ENCODE measurements at regions not wholly inside any gene's neighbourhood (a gene's known extent, or its start where the extent isn't known, plus 50 kb on each side); places are given as distances from the start of the nearest gene placed in this dataset.

GRCh38 chr2:853203-853870 is 97.3 kb upstream of the SNTG2 start:
- Mint-ChIP-seq H3K27ac (no peak overlapping the region), H3K9me3 (no peaks in the 10 kb centered on the region; the same call in 2 of the 3 replicates), H3K36me3 (ENCODE audit: low read depth) (no peaks in the 10 kb centered on the region), H3K4me1 (peaks cover 11% of the 10 kb centered on the region; the same call in 2 of the 3 replicates), H3K4me3 (no peak overlapping the region), H3K27me3 (ENCODE audit: insufficient read depth, low read depth, poor library complexity) (peaks cover 11% of the 10 kb centered on the region)
- H3K79me2 ChIP-seq (replicated peaks; ENCODE audit: insufficient read depth), result no peaks in the 10 kb centered on the region
- H3K27me3 ChIP-seq (ENCODE audit: insufficient read depth), result no peaks in the 10 kb centered on the region
- no peaks in the 10 kb centered on the region for H3K9me2 ChIP-seq (ENCODE audit: insufficient read depth)
- ATAC-seq (no peak), DNase-seq (ENCODE audit: low spot score) (no peak)
- H2AFZ ChIP-seq, result no peak overlapping the region
- H3K4me3 ChIP-seq, result no peak overlapping the region
- no peaks in the 10 kb centered on the region for H3F3A ChIP-seq (replicated peaks; ENCODE audit: low read depth)
- H3K27ac ChIP-seq (ENCODE audit: low read depth), result no peak overlapping the region
- no peak overlapping the region for H3K4me2 ChIP-seq
- TF ChIP-seq CREB1 (CRISPR knock-in tag; IDR thresholded peaks at IDR 0.05; ENCODE audit: low read depth), result no peak
- no peak for TF ChIP-seq NANOG (IDR thresholded peaks at IDR 0.05; ENCODE audit: borderline replicate concordance)
- TF ChIP-seq ZNF462 (CRISPR knock-in tag; IDR thresholded peaks at IDR 0.05), result no peak
- no peaks in the 10 kb centered on the region for H4K20me1 ChIP-seq (replicated peaks; ENCODE audit: insufficient read depth)
- H3K36me3 ChIP-seq (ENCODE audit: insufficient read depth), result no peaks in the 10 kb centered on the region
- no peaks in the 10 kb centered on the region for H3K4me1 ChIP-seq (ENCODE audit: insufficient read depth)

GRCh38 chr2:852168-852567 is 98.5 kb upstream of the SNTG2 start:
- H3K4me3 Mint-ChIP-seq, result no peak overlapping the region
- DNase-seq (ENCODE audit: low spot score), result no peak

More at GRCh38 chr2:852168-852567, 98.5 kb upstream of the SNTG2 start:
- Mint-ChIP-seq H3K27me3 (ENCODE audit: insufficient read depth, low read depth, poor library complexity) (peaks cover 7% of the 10 kb centered on the region), H3K36me3 (ENCODE audit: low read depth) (no peaks in the 10 kb centered on the region), H3K9me3 (no peaks in the 10 kb centered on the region; the same call in 2 of the 3 replicates), H3K27ac (no peak overlapping the region), H3K4me1 (peaks cover 10% of the 10 kb centered on the region; the same call in 2 of the 3 replicates)
- no peaks in the 10 kb centered on the region for H3F3A ChIP-seq (replicated peaks; ENCODE audit: low read depth)
- no peaks in the 10 kb centered on the region for H3K79me2 ChIP-seq (replicated peaks; ENCODE audit: insufficient read depth)
- no peak overlapping the region for H3K27ac ChIP-seq (ENCODE audit: low read depth)
- no peaks in the 10 kb centered on the region for H4K20me1 ChIP-seq (replicated peaks; ENCODE audit: insufficient read depth)
- no peaks in the 10 kb centered on the region for H3K9me2 ChIP-seq (ENCODE audit: insufficient read depth)
- H2AFZ ChIP-seq, result no peak overlapping the region
- H3K4me3 ChIP-seq, result no peak overlapping the region
- H3K36me3 ChIP-seq (ENCODE audit: insufficient read depth), result no peaks in the 10 kb centered on the region
- no peaks in the 10 kb centered on the region for H3K27me3 ChIP-seq (ENCODE audit: insufficient read depth)
- ATAC-seq, result no peak
- TF ChIP-seq JUNB (IDR thresholded peaks at IDR 0.05; ENCODE audit: unreplicated experiment) (no peak), STAT1 (IDR thresholded peaks at IDR 0.05; ENCODE audit: unreplicated experiment) (no peak), EZH2 (IDR thresholded peaks at IDR 0.05; ENCODE audit: low read depth, unreplicated experiment) (no peak)
- no peaks in the 10 kb centered on the region for H3K4me1 ChIP-seq (ENCODE audit: insufficient read depth)
- H3K4me2 ChIP-seq, result no peak overlapping the region

Measured in GM23338 (cell line).